Gastrocnemius medialis (tissue), 4 donors: ENCODE measurements at regions not wholly inside any gene's neighbourhood (a gene's known extent, or its start where the extent isn't known, plus 50 kb on each side); places are given as distances from the start of the nearest gene placed in this dataset.

Source experiments
- ATAC-seq, 2 donors: fragments of 150-250 bp; one replicate each; pipeline ENCODE4 v1.9.1; 2016
- DNase-seq, 2 donors: peaks; one replicate each; pipeline ENCODE4 v3.0.0-alpha.2; 2019
- H3K27ac ChIP-seq, 4 donors: fragments of 200-600 bp; sonication (generic); 1 replicate in 1 of 4; 2 replicates in 3 of 4; pipeline ENCODE4 v1.5.1; 2016 to 2018; ENCODE audit warnings: mild to moderate bottlenecking in 2 of 4, moderate library complexity in 1 of 4
- H3K27me3 ChIP-seq, 3 donors: fragments of 200-600 bp; sonication (generic) in 2 of 3; 1 replicate in 1 of 3; 2 replicates in 2 of 3; pipeline versions ENCODE4 v1.5.1 to v1.6.0; 2016 to 2019; ENCODE audit warnings: mild to moderate bottlenecking in 1 of 3, moderate library complexity in 1 of 3
- H3K36me3 ChIP-seq, 2 donors: fragments of 200-600 bp; sonication (generic) in 1 of 2; one replicate each; pipeline ENCODE4 v1.5.1; 2017 to 2018
- H3K4me1 ChIP-seq, 2 donors: fragments of 200-600 bp; sonication (generic) in 1 of 2; one replicate each; pipeline ENCODE4 v1.5.1; 2016 to 2017; ENCODE audit warnings: mild to moderate bottlenecking in 2 of 2
- H3K4me3 ChIP-seq, 4 donors: fragments of 200-600 bp; sonication (generic) in 3 of 4; 1 replicate in 1 of 4; 2 replicates in 3 of 4; pipeline ENCODE4 v1.5.1; 2016 to 2019; ENCODE audit warnings: mild to moderate bottlenecking in 2 of 4
- H3K9me3 ChIP-seq, 3 donors: fragments of 200-600 bp; sonication (generic) in 2 of 3; 1 replicate in 1 of 3; 2 replicates in 2 of 3; pipeline ENCODE4 v1.5.1; 2016 to 2019
- POLR2A ChIP-seq, 2 donors: fragments of 450-650 bp; IDR thresholded peaks; one replicate each; pipeline ENCODE4 v1.6.1; 2017; ENCODE audit warnings: antibody characterized with exemption in 2 of 2, mild to moderate bottlenecking in 2 of 2, moderate library complexity in 2 of 2
- in situ Hi-C, 4 donors: fragments of 200-750 bp; cut with MboI; loops; one replicate each; pipeline versions ENCODE4 v1.15.0 to v1.8.0; 2017; ENCODE audit warnings: low sequenced_read_pairs in 4 of 4
- intact Hi-C: fragments of 100-400 bp; cut with DNase I; formaldehyde crosslinking; loops from one replicate; pipeline ENCODE4 v1.15.1; 2023; ENCODE audit warnings: low total_unique reads
- TF ChIP-seq, protein P1 (sequence below), 5 experiments: fragments of 450-650 bp in 3 of 5; fragments of 200-600 bp in 2 of 5; sonication (generic) in 2 of 5; IDR thresholded peaks in 4 of 5; conservative IDR thresholded peaks in 1 of 5; 1 replicate in 4 of 5; 2 replicates in 1 of 5; pipeline ENCODE4 v1.5.1; 2016 to 2019; ENCODE audit warnings: antibody characterized with exemption in 5 of 5, mild to moderate bottlenecking in 3 of 5, moderate library complexity in 3 of 5

GRCh38 chr2:160932960-160933359 lies 227.3 kb upstream of the TANK start:
- in situ Hi-C loops = no loop called here
- no peaks in the 10 kb centered on the region for H3K27me3 ChIP-seq
- intact Hi-C loops = no loop called here
- H3K4me1 ChIP-seq = no peaks in the 10 kb centered on the region
- no peak overlapping the region for H3K27ac ChIP-seq
- ATAC-seq (no peak), DNase-seq (no peak)
- TF ChIP-seq POLR2A (IDR thresholded peaks at IDR 0.05) = no peak
- TF ChIP-seq, protein P1, sequence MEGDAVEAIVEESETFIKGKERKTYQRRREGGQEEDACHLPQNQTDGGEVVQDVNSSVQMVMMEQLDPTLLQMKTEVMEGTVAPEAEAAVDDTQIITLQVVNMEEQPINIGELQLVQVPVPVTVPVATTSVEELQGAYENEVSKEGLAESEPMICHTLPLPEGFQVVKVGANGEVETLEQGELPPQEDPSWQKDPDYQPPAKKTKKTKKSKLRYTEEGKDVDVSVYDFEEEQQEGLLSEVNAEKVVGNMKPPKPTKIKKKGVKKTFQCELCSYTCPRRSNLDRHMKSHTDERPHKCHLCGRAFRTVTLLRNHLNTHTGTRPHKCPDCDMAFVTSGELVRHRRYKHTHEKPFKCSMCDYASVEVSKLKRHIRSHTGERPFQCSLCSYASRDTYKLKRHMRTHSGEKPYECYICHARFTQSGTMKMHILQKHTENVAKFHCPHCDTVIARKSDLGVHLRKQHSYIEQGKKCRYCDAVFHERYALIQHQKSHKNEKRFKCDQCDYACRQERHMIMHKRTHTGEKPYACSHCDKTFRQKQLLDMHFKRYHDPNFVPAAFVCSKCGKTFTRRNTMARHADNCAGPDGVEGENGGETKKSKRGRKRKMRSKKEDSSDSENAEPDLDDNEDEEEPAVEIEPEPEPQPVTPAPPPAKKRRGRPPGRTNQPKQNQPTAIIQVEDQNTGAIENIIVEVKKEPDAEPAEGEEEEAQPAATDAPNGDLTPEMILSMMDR (IDR thresholded peaks at IDR 0.05 in 4 of 5, conservative IDR thresholded peaks at IDR 0.05 in 1 of 5) = no peak
- H3K4me3 ChIP-seq = no peak overlapping the region
- H3K9me3 ChIP-seq = no peaks in the 10 kb centered on the region
- no peaks in the 10 kb centered on the region for H3K36me3 ChIP-seq

DNA sequence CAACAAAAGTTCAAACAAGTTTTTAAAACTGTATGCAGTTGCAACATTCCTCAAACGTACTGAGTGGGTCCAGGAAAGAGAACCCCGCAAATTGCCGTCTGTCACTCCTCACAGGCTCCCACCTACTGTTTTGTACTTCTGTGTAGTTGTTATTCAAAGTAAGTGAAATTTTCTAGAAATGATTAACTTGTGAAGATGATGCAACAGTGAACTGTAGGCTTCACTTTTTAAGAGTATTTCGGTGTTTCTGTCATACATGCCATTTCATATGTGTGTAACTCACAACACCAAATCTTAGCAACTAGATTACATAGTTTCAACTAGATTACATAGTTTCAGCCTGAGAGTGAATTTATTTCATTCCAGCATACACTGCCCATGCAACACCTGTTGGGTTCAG lies 226.0 kb upstream of the TANK start:
- Histone ChIP-seq H3K36me3 (no peaks in the 10 kb centered on the region), H3K27me3 (no peaks in the 10 kb centered on the region), H3K27ac (no peak overlapping the region), H3K4me3 (no peak overlapping the region), H3K4me1 (no peaks in the 10 kb centered on the region), H3K9me3 (no peaks in the 10 kb centered on the region)
- in situ Hi-C loops = no loop called here
- DNase-seq = no peak
- ATAC-seq = no peak
- intact Hi-C loops = no loop called here
- TF ChIP-seq POLR2A (IDR thresholded peaks at IDR 0.05) = no peak
- TF ChIP-seq, protein P1 (IDR thresholded peaks at IDR 0.05 in 4 of 5, conservative IDR thresholded peaks at IDR 0.05 in 1 of 5) = no peak

DNA sequence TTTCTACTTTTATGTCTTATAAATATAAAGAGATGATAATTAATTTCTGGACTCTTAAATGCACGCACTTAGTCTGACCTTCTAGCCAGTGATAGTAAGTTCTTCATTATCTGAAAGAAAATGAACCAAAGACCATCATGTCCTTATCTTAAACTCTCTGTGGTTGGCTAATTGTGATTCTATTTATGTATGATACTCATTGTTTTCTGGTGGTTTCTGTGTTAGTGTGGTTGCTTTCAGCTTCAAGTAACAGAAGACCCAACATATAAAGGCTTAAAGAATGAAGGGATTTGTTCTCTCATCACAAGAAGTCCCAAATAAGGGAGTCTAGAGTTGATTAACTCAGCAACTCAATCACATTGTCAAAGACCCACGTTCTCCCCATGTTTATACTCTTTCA lies 225.2 kb upstream of the TANK start:
- no peaks in the 10 kb centered on the region for H3K27me3 ChIP-seq
- in situ Hi-C loops (no loop called here), intact Hi-C loops (no loop called here)
- H3K4me3 ChIP-seq = no peak overlapping the region
- TF ChIP-seq, protein P1 (IDR thresholded peaks at IDR 0.05 in 4 of 5, conservative IDR thresholded peaks at IDR 0.05 in 1 of 5) = no peak
- no peak for TF ChIP-seq POLR2A (IDR thresholded peaks at IDR 0.05)
- H3K36me3 ChIP-seq = no peaks in the 10 kb centered on the region
- ATAC-seq = no peak
- H3K4me1 ChIP-seq = no peaks in the 10 kb centered on the region
- no peak for DNase-seq
- no peak overlapping the region for H3K27ac ChIP-seq
- no peaks in the 10 kb centered on the region for H3K9me3 ChIP-seq

- intact Hi-C loops = no loop called here
- H3K27ac ChIP-seq = no peak overlapping the region
- no peaks in the 10 kb centered on the region for H3K27me3 ChIP-seq
Measured at GRCh38 chr2:160936044-160936806, 224.0 kb upstream of the TANK start.

More at GRCh38 chr2:160936044-160936806, 224.0 kb upstream of the TANK start:
- H3K9me3 ChIP-seq = no peaks in the 10 kb centered on the region
- no peak for TF ChIP-seq POLR2A (IDR thresholded peaks at IDR 0.05)
- TF ChIP-seq, protein P1 (IDR thresholded peaks at IDR 0.05 in 4 of 5, conservative IDR thresholded peaks at IDR 0.05 in 1 of 5) = no peak
- ATAC-seq (no peak), DNase-seq (no peak)
- H3K4me3 ChIP-seq = no peak overlapping the region
- in situ Hi-C loops = no loop called here
- H3K36me3 ChIP-seq = no peaks in the 10 kb centered on the region
- H3K4me1 ChIP-seq = no peaks in the 10 kb centered on the region
